Fibroblast of the conjunctiva (primary cell): ENCODE measurements at regions not wholly inside any gene's neighbourhood (a gene's known extent, or its start where the extent isn't known, plus 50 kb on each side); places are given as distances from the start of the nearest gene placed in this dataset.

Experiments
- DNase-seq: peaks from one replicate; pipeline ENCODE4 v3.0.0-alpha.2; 2010; ENCODE audit warnings: low read depth

DNA sequence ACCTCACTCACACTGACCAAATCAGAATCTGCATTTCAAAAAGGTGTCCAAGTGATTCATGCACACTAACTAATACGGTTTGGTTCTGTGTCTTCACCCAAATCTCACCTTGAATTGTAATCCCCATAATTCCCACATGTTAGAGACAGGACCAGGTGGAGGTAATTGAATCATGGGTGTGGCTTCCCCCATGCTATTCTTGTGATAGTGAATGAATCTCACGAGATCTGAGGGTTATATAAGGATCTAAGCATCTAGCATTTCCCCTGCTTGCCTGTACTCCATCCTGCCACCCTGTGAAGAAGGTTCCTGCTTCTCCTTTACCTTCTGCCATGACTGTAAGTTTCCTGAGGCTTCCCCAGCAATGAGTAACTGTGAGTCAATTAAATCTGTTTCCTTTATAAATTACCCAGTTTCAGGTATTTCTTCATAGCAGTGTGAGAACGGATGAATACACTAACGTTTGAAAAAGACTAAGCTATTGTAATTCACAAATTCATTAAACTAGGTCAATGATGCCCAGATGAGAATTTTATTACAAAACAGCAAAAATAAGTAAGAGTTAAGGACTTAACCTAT is 759.1 kb downstream of the GALC start:
- DNase-seq = no peak

DNA sequence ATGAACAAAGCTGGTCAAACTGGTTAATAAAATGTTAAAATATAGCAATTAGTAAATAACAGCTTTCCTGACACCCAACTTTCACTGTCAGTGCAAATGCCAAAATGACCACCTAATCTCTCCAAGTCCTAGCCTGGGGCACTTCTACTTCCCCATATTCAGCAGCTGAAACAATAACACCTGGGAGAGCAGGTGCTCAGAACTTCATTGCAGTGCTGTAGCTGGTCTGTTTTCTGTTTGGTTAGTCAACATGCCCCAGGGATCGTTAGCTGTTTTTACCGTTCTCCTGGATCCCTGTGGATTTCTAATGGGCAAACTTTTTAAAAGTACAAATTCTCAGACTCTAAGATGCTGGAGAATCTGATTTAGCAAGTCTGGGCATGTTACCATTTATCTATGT is 759.7 kb downstream of the GALC start:
- DNase-seq = no peak

DNA sequence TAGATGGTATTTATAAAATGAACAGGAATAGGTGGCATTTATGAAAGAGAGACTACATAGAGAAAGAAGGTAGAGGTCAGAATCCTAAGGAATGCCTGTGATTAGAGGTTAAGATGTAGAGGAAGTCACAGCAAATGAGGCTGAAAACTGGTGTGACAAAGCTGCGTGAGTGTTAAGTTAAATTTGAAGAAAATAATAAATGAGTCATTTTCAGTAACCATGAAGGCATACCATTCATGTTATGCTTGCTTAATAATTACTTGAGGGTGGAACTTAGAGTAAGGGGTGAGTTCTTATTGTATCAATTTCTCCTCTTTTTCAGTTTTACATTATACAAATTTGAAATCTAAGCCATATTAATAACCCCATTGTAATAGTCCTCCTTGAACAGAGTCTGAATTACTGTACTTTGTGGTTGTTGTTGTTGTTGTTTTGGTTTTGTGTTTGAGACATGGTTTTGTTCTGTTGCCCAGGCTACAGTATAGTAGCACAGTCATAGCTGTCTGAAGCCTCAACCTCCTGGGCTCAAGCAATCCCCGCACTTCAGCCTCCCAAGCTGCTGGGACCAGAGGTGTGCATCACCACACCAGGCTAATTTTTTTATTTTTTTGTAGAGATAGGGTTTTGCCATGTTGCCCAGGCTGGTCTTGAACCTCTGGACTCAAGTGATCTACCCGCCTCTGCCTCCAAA is 761.5 kb downstream of the GALC start:
- no peak for DNase-seq

DNA sequence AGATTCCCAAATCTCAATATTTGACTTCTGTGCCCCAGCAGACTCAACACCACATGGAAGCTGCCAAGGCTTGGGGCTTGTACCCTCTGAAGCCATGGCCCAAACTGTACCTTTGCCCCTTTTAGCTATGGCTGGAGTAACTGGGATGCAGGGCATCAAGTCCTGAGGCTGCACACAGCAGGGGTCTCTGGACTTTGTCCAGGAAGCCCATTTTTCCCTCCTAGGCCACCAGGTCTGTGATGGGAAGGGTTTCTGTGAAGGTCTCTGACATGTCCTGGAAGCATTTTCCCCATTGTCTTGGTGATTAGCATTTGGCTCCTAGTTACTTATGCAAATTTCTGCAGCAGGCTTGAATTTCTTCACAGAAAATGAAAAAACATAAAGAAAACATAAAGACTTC is 762.3 kb downstream of the GALC start:
- no peak for DNase-seq

DNA sequence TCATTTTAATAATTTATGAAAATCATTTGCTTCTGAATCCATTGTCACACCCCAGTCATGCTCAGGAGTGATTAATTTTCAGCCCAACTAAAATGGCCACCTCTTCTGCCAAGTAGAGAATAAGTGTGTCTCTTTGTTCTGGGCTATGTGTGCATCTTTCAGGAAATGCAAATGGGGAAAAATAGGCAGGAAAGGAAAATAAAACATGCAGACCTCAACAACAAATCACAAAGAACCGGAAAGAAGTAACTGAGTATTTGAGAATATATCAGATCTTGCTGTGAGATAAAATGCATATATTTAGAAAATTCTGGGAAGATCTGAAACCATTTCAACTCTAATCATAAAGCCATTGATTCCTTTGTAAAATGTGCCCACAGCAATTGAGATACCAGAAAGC is 763.9 kb downstream of the GALC start:
- no peak for DNase-seq

GRCh38 chr14:87217023-87217422 is 776.0 kb downstream of the GALC start:
- no peak for DNase-seq

- DNase-seq = no peak
Observed at GRCh38 chr14:87214558-87214957, 778.4 kb downstream of the GALC start.

DNA sequence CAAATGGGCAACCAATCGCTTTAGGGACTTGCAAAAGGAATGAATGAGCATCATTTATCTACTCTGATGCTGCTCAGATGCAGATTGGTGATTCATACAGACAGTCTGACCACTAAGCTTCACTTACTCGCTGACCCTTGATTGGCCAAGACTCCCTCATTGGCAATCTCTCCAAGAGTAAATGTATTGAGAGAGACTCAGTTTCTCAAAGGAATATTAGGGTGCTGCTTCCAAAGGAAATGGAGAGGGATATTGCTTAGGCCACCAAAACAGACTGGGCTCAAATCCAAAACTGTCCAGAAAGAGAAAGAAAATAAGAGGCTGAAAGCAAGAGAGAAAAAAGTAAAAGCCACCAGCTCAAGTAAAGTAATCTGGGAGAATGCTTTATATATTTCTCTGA is 785.2 kb downstream of the GALC start:
- DNase-seq = no peak

- DNase-seq = no peak
Observed at GRCh38 chr14:87205811-87206210, 787.2 kb downstream of the GALC start.

GRCh38 chr14:87203346-87203745 is 789.6 kb downstream of the GALC start:
- no peak for DNase-seq

DNA sequence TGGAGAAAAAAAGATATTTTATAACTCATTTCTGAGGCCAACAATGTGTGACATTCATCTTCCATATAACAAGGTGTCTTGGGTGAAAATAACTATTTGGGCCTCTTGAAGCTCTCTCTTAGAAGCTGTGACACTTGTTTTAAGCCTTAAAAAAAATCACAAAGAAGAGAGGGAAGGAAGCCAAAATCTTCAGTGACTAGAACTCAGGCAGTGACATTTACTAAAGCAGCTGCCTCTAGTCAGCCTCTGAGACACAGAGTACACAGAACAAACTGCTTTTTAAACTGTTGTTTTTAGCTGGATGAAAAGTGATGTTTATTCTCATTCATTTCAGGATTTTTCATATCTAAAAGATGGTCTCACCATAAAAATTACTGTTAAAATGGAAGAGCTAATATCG is 793.6 kb downstream of the GALC start:
- DNase-seq = no peak

- no peak for DNase-seq
Observed at GRCh38 chr14:87196436-87196835, 796.5 kb downstream of the GALC start.

GRCh38 chr14:87187786-87188185 is 805.2 kb downstream of the GALC start:
- no peak for DNase-seq

DNA sequence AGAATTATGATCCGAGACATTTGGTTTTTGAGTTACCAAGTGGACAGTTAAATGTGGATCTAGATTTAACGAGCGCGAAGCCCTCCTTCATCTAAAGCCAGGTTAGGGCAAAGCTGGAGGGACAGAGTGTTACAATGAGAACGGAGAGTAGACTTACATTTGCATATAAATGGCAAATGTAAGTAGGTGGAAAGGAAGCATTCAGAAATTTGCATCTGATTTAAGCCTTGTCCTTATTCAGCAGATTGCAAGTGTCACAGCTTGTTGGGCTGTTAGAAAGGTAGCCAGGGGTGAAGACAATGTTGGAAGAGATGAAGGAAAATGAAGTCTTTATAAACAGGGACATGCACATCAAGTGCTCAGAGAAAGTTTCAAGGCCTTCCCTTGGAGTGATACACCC is 806.2 kb downstream of the GALC start:
- no peak for DNase-seq

DNA sequence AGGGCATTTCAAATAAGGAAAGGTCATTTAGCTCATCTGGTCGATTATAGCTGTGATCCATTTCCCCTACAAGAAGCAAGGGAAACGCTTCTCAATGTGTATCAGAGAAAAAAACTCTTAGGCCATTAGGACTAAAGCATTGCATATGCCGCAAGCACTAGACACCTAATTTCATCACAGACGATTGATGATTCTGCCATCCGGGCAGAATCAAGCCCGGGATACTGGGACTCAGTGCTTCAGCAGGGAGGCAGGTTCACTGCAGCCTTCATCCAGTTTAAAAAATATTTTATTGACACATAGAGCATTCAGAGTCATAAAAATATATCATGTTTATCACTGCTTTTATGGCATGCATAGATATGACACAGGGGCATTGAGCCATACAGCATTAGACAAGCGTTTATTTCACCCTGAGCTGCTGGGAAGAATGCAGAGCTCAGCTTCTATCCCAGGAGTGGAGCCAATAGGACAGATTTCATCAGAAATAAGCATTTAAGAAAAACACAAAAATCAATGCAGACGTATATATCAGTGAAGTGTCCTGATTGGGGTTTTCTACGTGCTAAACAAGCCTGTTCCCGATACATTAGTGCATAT is 806.9 kb downstream of the GALC start:
- DNase-seq = no peak

DNA sequence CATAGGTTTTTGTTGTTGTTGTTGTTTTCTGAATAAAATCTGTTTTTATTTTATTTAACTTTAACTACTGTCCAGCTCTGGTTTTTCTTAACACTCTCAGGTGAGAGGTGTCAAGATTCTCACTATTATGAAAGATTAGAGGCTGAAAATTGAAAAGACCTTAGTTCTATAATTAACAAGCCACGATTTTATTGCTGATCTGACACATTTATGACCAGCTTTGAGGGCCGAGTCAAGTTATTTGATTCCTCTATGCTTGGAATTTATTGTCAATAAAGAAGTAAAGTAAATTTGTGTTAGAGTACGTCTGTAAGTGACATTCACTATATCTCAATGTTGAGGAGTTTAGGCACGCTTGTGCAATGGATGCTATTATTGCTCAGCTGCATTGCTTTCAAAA is 808.8 kb downstream of the GALC start:
- no peak for DNase-seq

DNA sequence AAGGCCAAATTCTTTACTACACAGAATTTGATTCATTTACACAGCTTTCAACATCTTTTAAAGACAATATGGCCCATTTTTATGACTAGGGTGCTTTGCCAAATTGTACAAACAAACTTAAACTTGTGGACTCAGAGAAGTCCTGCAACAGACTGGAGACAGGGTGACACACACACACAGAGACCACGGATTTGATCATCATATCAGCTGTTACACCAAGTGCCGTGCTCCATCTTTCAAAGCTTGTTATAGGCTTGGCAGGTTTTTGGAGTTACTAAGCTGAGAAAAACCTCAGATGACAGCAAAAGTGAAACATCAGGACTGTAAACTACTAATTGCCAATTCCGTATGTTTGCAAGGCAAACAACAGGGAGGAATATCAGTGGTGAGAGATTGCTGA is 811.7 kb downstream of the GALC start:
- DNase-seq = no peak

- no peak for DNase-seq
Observed at GRCh38 chr14:87179936-87180335, 813.0 kb downstream of the GALC start.

- no peak for DNase-seq
Observed at GRCh38 chr14:87178277-87178676, 814.7 kb downstream of the GALC start.

- DNase-seq = no peak
Observed at GRCh38 chr14:87175175-87175574, 817.8 kb downstream of the GALC start.

DNA sequence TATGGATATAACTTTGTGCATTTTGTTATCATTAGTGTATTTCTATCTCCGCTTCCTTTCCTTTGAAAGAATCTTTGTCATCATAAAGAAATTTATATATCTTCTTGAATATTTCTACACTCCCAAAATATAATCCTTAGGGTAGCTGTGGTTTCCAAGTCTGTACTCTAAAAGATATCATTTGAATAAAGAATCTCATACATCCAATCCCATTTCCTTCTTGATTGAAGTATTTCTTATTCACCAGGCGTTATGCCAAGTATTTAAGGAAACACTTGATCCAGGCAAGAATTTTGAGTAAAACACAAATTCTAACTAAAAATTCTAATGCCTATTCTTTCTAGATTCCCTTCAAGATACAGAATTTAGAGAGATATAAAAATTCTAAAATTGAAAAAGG is 821.8 kb downstream of the GALC start:
- DNase-seq = no peak

DNA sequence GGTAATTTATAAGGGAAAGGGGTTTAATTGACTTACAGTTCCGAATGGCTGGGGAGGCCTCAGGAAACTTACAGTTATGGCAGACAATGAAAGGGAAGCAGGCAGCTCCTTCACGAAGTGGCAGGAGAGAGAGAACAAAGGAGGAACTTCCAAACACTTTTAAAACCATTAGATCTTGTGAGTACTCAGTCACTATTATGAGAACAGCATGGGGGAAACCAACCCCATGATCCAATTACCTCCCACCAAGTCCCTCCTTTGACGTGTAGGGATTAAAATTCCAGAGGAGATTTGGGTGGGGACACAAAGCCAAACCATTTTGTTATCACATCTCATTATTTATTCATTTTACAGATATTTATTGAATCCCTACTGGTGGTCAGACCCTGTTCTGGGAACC is 822.8 kb downstream of the GALC start:
- no peak for DNase-seq

GRCh38 chr14:87169362-87169761 is 823.6 kb downstream of the GALC start:
- no peak for DNase-seq

DNA sequence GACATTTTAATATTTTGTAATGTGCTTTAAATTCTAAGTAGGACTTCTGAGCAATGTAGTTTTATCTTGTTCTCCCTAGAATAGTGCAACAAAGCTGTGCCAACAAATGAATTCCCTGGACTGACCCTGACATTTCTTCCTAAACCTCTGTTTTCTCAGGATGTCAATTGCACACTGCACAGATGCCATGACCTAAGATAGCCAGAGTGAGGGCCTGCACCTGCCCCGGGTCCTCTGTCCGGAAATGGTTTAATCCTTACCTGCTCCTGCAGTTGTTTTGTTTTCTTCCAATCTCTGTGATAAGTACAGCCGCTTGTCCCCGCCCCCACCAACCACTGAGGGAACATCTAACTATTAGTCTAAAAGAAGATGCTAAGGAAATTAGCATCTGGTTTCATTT is 831.5 kb downstream of the GALC start:
- DNase-seq = no peak
